SK-N-MC (cell line): ENCODE measurements at regions not wholly inside any gene's neighbourhood (a gene's known extent, or its start where the extent isn't known, plus 50 kb on each side); places are given as distances from the start of the nearest gene placed in this dataset.

Experiments used
- EZH2 ChIP-seq: fragments of 200-600 bp; sonication (generic); IDR thresholded peaks from one replicate; pipeline ENCODE4 v1.6.1; 2017; ENCODE audit warnings: antibody characterized with exemption
- FOXP2 ChIP-seq: optimal IDR thresholded peaks from 2 replicates; pipeline ENCODE3; 2011; ENCODE audit warnings: mild to moderate bottlenecking, moderate library complexity; ENCODE audit not compliant: insufficient read depth; ENCODE audit errors: extremely low read length, control extremely low read depth
- POLR2AphosphoS5 ChIP-seq: IDR thresholded peaks from 2 replicates; pipeline ENCODE4 v1.6.1; 2012; ENCODE audit warnings: mild to moderate bottlenecking, low read depth, low read length, borderline replicate concordance

DNA sequence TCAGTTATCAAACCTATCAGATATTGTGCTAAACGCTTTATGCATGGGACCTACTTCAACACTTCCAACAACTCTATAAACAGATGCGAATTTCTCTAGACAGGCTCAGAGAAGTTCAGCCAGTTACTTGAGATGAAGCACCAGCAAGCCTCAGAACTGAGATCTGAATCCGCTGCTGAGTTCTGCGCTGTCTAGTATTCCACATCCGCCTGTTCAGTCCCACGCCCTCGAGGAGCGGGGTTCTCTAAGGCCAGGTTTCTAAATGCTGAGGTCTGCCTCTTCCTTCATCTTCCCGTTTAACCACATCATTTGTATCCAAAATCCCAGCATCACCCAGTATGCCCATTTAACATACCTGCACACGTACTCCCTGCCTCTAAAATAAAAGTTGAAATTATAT is 297.8 kb upstream of the ZNF32 start:
- TF ChIP-seq EZH2 (no peak), POLR2AphosphoS5 (no peak), FOXP2 (no peak)
